Heart right ventricle (tissue), 16 donors: ENCODE measurements at regions not wholly inside any gene's neighbourhood (a gene's known extent, or its start where the extent isn't known, plus 50 kb on each side); places are given as distances from the start of the nearest gene placed in this dataset.
"Not testable (repeated sequence)": the region's sequence is repeated elsewhere in the genome, so short reads cannot be mapped to it uniquely, and the experiment has no call there.

Experiments
- ATAC-seq, 8 donors: fragments of 200-7000 bp; cut with Tn5 transposase; one replicate each; pipeline ENCODE4 v1.9.1; 2020; ENCODE audit warnings: mild to moderate bottlenecking in 8 of 8, moderate library complexity in 8 of 8, moderate number of reproducible peaks in 1 of 8
- DNase-seq, 2 donors: peaks; one replicate each; pipeline ENCODE4 v3.0.0-alpha.2; 2020
- H3K27ac ChIP-seq, 10 donors: fragments of 200-600 bp; sonication (generic) in 2 of 10; one replicate each; pipeline versions ENCODE4 v1.5.0 to v1.8.0; 2020 to 2022; ENCODE audit warnings: mild to moderate bottlenecking in 3 of 10
- H3K27me3 ChIP-seq, 7 donors: fragments of 200-600 bp; one replicate each; pipeline ENCODE4 v1.8.0; 2021 to 2022; ENCODE audit warnings: mild to moderate bottlenecking in 2 of 7
- H3K36me3 ChIP-seq, 9 donors: fragments of 200-600 bp; sonication (generic) in 1 of 9; one replicate each; pipeline versions ENCODE4 v1.5.0 to v1.8.0; 2020 to 2022; ENCODE audit warnings: mild to moderate bottlenecking in 2 of 9
- H3K4me1 ChIP-seq, 9 donors: fragments of 200-600 bp; sonication (generic) in 1 of 9; one replicate each; pipeline versions ENCODE4 v1.5.0 to v1.8.0; 2020 to 2022; ENCODE audit warnings: mild to moderate bottlenecking in 4 of 9
- H3K4me3 ChIP-seq, 10 donors: fragments of 200-600 bp; sonication (generic) in 2 of 10; one replicate each; pipeline versions ENCODE4 v1.5.0 to v1.8.0; 2020 to 2022; ENCODE audit warnings: mild to moderate bottlenecking in 7 of 10, moderate library complexity in 2 of 10
- H3K9me3 ChIP-seq, 11 donors: fragments of 200-600 bp in 10 of 11; sonication (generic) in 2 of 11; one replicate each; pipeline versions ENCODE4 v1.5.0 to v1.8.0; 2013 to 2022; ENCODE audit warnings: mild to moderate bottlenecking in 2 of 11, control low read depth in 1 of 11, moderate library complexity in 1 of 11
- WGBS, 2 donors: extraction: QIAGEN DNeasy Blood & Tissue Kit; methylation state at CpG; one replicate each; pipeline ENCODE4 v1.1.7; 2013; ENCODE audit warnings: inconsistent platforms in 1 of 2; 5-methylcytosine and 5-hydroxymethylcytosine counted together
- intact Hi-C, 10 donors: fragments of 100-400 bp; cut with DNase I; formaldehyde crosslinking; loops; one replicate each; pipeline versions ENCODE4 v1.11.1 to v1.14.2; 2022
- TF ChIP-seq, protein P1 (sequence below), 9 donors: fragments of 200-600 bp; sonication (generic) in 2 of 9; IDR thresholded peaks; one replicate each; pipeline versions ENCODE4 v1.5.0 to v1.8.0; 2021 to 2022; ENCODE audit warnings: antibody characterized with exemption in 9 of 9, mild to moderate bottlenecking in 5 of 9, moderate library complexity in 1 of 9
- donor health status: Arrhythmogenic right ventricular cardiomyopathy.
- donor health status: ischemic (EF 13 %, LVEDD 7.1; RV severe dilation, severe dysfunction).
- donor health status: healthy with polysubstance abuse.
- donor health status: DM: no; HTN: yes; CAD: no.
- donor health status: DM: no; HTN: no; CAD: no.
- donor health status: ischemic (EF 25% LVEDD 6.9; RV normal size, moderate dysfunction).
- donor health status: ischemic (EF 25% LVEDD 5.7; RV mildly dilated, moderate dysfunction).
- donor health status: healthy.
- donor health status: DM: yes; HTN: yes; CAD: no.
- donor health status: Ischemic cardiomyopathy.
- donor health status: ischemic (EF 35%, LVEDD 5.7; RV mildly dilated, moderate dysfunction).
- donor health status: nonischemic (EF 11% LVEDD 7.7; RV severe dilation, severe dysfunction).
- donor health status: DM: yes; HTN: yes; CAD: no.
- donor health status: PGD.
- donor health status: ischemic (EF 29% LVEDD 5.4; RV normal size, mild dysfunction).
- donor health status: nonischemic (EF 23%, LVEDD 6.1; RV moderate dilation, normal function).

DNA sequence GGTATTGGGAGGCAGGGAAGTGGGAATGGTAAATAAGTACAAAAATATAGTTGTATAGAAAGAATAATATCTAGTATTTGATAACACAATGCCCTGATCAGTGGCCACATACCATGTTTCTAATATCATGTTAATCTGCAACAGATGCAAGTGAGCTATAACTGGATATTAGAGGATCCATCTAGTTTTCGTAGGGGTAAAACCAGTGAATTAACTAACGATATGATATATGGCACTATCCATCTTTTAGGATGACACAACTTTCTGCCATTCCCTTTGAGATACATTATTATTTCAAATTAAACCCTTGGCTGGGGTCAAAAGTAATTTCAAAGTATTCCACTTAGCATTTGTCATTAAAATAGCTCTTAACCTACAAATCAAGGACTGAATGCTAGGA lies 1686.2 kb downstream of the SLITRK1 start:
- intact Hi-C loops: no loop called here
- no peak for DNase-seq
- 83 to 91% methylated on average over 2 of the region's 2 CpGs for WGBS, 2 donors

DNA sequence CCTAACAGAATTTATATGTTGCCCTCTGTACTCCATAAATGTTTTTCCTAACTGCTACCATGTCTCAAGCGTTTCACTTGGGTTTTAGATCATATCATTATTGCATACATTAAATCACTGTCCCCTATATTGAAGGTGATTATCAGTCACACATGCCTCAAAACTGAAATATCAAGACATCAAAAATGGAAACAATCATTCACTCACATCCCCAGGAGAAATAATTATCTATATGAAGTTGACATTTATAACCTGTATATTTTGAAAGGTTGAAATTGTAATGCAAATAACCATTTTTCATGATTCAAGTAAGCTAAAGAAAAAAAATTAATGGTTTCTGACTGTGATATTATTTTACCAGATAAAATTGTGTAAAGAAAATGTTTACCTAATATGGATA lies 1695.0 kb downstream of the SLITRK1 start:
- DNase-seq: no peak

More for the DNA sequence above, 1686.2 kb downstream of the SLITRK1 start:
- H3K27me3 ChIP-seq: no peaks in the 10 kb centered on the region
- TF ChIP-seq, protein P1, sequence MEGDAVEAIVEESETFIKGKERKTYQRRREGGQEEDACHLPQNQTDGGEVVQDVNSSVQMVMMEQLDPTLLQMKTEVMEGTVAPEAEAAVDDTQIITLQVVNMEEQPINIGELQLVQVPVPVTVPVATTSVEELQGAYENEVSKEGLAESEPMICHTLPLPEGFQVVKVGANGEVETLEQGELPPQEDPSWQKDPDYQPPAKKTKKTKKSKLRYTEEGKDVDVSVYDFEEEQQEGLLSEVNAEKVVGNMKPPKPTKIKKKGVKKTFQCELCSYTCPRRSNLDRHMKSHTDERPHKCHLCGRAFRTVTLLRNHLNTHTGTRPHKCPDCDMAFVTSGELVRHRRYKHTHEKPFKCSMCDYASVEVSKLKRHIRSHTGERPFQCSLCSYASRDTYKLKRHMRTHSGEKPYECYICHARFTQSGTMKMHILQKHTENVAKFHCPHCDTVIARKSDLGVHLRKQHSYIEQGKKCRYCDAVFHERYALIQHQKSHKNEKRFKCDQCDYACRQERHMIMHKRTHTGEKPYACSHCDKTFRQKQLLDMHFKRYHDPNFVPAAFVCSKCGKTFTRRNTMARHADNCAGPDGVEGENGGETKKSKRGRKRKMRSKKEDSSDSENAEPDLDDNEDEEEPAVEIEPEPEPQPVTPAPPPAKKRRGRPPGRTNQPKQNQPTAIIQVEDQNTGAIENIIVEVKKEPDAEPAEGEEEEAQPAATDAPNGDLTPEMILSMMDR (IDR thresholded peaks at IDR 0.05): no peak
- no peaks in the 10 kb centered on the region for H3K36me3 ChIP-seq
- H3K4me1 ChIP-seq: no peaks in the 10 kb centered on the region
- peaks cover 0 to 26% (median 4%) of the 10 kb centered on the region in 11 donors for H3K9me3 ChIP-seq
- H3K4me3 ChIP-seq: no peak overlapping the region
- no peak for ATAC-seq
- no peak overlapping the region for H3K27ac ChIP-seq

DNA sequence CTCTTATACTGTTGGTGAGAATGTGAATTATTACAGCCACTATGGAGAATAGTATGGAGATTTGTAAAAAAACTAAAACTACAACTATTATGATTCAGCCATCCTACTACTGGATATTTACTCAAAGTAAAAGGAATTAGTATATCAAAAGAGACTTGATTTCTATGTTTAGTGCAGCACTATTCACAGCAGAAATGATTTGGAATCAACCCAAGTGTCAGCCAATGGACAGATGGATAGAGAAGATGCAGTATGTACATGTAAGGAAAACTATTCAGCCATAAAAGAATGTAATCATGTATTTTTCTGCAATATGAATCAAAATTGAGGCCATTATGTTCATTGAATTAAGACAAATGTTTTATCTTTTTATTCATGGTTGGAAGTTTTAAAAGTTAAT lies 1705.5 kb downstream of the SLITRK1 start:
- Histone ChIP-seq H3K27ac (no peak overlapping the region), H3K36me3 (no peaks in the 10 kb centered on the region), H3K27me3 (no peaks in the 10 kb centered on the region), H3K9me3 (peaks cover 0 to 30% (median 0%) of the 10 kb centered on the region in 11 donors), H3K4me1 (no peaks in the 10 kb centered on the region), H3K4me3 (no peak overlapping the region)
- ATAC-seq (no peak), DNase-seq (no peak)
- TF ChIP-seq, protein P1 (IDR thresholded peaks at IDR 0.05): no peak
- intact Hi-C loops: no loop called here

More for the DNA sequence above, 1695.0 kb downstream of the SLITRK1 start:
- H3K4me3 ChIP-seq: no peak overlapping the region
- H3K36me3 ChIP-seq: no peaks in the 10 kb centered on the region
- peaks cover 0 to 16% (median 0%) of the 10 kb centered on the region in 11 donors for H3K9me3 ChIP-seq
- intact Hi-C loops: no loop called here
- WGBS, 2 donors: 71 to 88% methylated on average over 1 of the region's 1 CpG
- no peak overlapping the region for H3K27ac ChIP-seq
- no peaks in the 10 kb centered on the region for H3K4me1 ChIP-seq
- no peak for ATAC-seq
- H3K27me3 ChIP-seq: no peaks in the 10 kb centered on the region
- TF ChIP-seq, protein P1 (IDR thresholded peaks at IDR 0.05): no peak

DNA sequence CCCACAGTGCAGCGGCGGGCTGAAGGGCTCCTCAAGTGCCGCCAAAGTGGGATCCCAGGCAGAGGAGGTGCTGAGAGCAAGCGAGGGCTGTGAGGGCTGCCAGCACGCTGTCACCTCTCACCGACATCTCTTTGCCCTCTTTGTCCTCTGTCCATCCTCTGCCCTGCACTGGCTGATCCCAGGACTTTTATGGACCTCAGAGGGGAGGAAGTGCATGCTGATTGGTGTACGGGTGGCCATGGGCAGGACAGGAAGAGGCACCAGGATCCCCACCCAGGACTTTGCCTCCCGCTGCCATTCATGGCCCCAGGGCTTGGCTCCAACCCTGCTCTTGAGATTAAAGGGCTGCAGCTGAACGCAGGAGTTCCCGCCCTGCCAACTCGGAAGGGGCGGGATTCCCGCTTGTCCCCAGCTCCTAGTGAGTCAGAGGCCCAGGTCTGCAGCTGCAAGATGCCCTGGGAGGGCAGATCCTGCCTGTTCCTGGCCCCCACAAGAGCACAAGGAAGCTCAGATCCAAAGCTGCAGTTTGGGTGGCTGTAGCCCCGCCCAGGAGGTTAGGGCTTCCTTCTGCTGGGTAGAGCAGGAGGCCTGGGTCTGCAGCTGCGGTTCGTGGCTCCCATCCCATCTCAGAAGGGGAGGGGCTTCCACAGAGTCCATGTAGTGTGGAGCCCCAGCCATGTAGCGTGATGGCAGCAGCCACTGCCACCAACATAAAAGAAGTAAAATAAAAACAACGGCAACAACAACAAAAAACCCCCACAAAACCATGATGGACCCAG lies 1716.7 kb downstream of the SLITRK1 start:
- DNase-seq (peak in 1 of 2 donors; percentile 2), ATAC-seq (no peak)
- TF ChIP-seq, protein P1 (IDR thresholded peaks at IDR 0.05): no peak
- Histone ChIP-seq H3K27me3 (no peaks in the 10 kb centered on the region), H3K27ac (no peak overlapping the region), H3K4me3 (no peak overlapping the region), H3K9me3 (peaks cover 0 to 55% (median 2%) of the 10 kb centered on the region in 11 donors), H3K4me1 (no peaks in the 10 kb centered on the region), H3K36me3 (no peaks in the 10 kb centered on the region)
- intact Hi-C loops: no loop called here
- WGBS, 2 donors: 90 to 92% methylated on average over 18 of the region's 18 CpGs

DNA sequence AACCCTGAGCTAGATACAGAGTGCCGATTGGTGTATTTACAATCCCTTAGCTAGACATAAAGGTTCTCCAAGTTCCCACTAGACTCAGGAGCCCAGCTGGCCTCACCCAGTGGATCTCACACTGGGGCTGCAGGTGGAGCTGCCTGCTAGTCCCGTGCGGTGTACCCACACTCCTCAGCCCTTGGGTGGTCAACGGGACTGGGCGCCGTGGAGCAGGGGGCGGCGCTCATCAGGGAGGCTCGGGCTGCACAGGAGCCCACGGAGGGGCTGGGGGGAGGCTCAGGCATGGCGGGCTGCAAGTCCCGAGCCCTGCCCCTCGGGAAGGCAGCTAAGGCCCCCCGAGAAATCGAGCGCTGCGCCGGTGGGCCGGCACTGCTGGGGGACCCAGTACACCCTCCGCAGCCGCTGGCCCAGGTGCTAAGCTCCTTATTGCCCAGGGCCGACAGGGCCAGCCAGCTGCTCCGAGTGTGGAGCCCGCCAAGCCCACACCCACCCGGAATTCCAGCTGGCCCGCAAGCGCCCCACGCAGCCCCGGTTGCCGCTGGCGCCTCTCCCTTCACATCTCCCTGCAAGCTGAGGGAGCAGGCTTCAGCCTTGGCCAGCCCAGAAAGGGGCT lies 1717.4 kb downstream of the SLITRK1 start:
- 89 to 96% methylated on average over 28 to 31 of the region's 31 CpGs for WGBS, 2 donors
- H3K27me3 ChIP-seq, intact Hi-C loops, ATAC-seq, H3K4me3 ChIP-seq, H3K27ac ChIP-seq, H3K4me1 ChIP-seq, H3K36me3 ChIP-seq: not testable (repeated sequence)
- peaks cover 0 to 48% (median 0%) of the 10 kb centered on the region in 11 donors for H3K9me3 ChIP-seq
- DNase-seq: peak in 1 of 2 donors; percentile 6
